ENCODE measurements at regions not wholly inside any gene's neighbourhood (a gene's known extent, or its start where the extent isn't known, plus 50 kb on each side); places are given as distances from the start of the nearest gene placed in this dataset.

GRCh38 chr11:23473782-23474181 is 613.5 kb upstream of the CCDC179 start:
- TF ChIP-seq CTCF (IDR thresholded peaks at IDR 0.05) (no peak), POLR2A (IDR thresholded peaks at IDR 0.05) (no peak)
